Epithelial cell of prostate (primary cell): ENCODE measurements at regions not wholly inside any gene's neighbourhood (a gene's known extent, or its start where the extent isn't known, plus 50 kb on each side); places are given as distances from the start of the nearest gene placed in this dataset.

Source experiments
- DNase-seq: peaks from one replicate; pipeline ENCODE4 v3.0.0-alpha.2; 2011; ENCODE audit warnings: low read depth, low spot score
- H3K27ac ChIP-seq: fragments of 450-650 bp; 2 replicates; pipeline ENCODE4 v1.5.1; 2017; ENCODE audit warnings: mild to moderate bottlenecking

DNA sequence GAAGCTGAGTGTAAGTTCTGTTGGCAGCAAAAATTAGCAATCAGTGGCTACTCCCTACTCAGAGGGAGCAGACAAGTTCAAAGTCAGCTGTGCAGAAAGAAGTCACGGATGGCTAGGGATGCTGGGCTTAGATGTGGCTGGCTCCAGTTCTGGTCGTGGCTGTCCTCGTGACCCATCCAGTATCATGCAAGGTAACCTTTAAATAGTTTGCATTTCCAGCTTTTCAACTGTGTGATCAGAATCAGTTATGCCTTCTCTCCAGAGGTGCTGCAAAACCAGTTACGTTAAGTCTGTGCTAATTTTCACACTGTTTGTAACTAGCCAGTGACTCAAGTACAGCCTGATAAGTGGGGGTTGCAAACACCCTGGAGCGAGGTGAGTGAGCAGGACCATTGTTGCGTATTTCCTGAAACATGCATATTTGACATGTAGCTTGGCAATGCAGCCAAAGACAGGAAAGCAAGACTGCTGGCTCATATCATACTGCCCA is 302.4 kb downstream of the ATPSCKMT start:
- no peak overlapping the region for H3K27ac ChIP-seq
- no peak for DNase-seq

DNA sequence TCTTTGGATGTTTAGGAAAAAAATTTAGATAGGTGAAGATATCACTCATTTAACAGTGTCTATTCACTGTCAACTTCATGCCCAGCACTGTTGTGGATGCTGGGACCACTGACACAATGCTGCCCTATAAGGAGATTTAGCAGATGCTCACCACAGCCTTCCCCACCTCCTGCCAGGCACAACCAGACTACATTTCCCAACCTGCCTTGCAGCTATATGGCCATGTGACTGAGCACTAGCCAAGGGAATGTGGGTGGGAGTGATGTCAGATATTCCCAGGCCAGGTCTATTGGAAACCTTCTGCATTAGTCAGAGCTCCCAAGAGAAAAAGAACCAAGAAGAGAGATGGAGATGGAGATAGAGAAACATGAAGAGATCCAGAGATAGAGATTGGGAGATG is 302.6 kb upstream of the TAS2R1 start:
- DNase-seq, result no peak

DNA sequence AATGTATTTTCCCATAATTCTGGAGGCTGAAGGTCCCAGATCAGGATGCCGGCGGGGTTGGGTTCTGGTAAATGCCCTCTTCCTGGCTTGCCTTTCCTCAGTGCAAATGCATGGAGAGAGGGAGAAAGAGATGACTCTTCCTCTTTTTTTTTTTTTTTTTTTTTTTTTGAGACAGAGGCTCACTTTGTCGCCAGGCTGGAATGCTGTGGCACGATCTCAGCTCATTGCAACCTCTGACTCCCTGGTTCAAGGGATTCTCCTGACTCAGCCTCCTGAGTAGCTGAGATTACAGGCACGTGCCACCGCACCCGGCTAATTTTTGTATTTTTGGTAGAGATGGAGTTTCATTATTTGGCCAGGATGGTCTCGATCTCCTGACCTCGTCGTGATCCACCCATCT is 300.0 kb upstream of the TAS2R1 start:
- no peak for DNase-seq
- no peak overlapping the region for H3K27ac ChIP-seq

More for the DNA sequence above, 302.6 kb upstream of the TAS2R1 start:
- no peak overlapping the region for H3K27ac ChIP-seq

DNA sequence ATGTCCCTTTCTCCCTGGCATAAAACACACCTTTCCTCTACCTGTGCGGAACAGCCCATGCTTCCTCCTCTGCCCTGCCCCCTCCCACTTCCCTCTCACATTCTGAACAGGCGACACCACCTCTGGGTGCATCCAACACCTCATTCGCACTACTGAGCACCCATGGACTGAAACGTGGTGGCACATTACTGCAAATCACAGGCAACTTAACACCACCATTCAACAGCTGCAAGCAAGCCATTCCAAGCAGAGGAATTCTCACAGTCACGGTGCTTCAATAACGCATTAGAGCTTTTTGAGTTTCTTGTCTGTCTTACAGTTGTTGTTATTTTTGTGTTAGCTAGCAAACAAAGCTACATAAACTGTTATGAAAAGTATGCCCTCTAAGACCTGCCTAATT is 298.2 kb upstream of the TAS2R1 start:
- H3K27ac ChIP-seq, result peak overlapping the region; percentile 61
- DNase-seq, result no peak

DNA sequence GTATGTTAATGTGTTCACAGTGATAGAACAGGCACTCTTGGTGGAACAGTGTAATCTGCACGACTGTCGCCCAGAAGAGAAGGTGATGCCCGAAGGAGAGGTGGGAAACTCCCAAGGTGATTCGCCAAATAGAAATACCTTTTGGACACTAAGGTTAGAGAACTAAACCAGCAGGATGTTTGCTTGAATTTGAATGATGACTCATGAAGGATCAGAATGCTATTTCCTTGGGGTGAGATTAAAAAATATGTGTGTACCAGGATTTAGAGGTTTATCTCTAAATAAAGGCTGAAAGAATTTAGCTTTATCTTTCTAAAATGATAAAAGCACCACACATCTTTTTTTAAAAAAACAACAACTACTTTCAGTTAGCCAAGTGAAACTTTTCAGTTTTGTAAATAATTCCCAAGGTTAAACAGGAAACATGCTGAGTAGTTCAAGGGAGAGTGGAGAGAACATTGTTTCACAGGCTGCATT is 297.4 kb upstream of the TAS2R1 start:
- DNase-seq, result no peak
- peak overlapping the region; percentile 61 for H3K27ac ChIP-seq

DNA sequence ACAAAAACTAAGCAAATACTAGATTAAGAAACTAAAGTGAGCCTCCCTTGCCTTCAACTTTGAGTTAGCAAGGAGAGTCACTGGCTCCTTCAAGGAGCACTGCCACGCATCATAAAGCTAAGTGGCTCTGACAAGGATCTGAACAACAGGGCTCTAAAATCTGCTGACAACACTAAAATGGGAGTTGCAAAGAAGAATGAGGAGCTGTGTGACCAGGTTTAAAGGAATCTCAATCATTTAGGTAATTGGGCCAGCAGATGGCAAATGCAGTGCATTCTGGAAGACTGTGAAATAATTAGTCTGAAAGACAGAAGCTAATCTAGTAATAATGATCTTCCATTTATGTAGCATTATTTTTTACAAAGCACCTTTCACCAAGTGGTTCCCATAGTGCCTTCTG is 297.0 kb upstream of the TAS2R1 start:
- DNase-seq, result no peak
- H3K27ac ChIP-seq, result peak overlapping the region; percentile 61

DNA sequence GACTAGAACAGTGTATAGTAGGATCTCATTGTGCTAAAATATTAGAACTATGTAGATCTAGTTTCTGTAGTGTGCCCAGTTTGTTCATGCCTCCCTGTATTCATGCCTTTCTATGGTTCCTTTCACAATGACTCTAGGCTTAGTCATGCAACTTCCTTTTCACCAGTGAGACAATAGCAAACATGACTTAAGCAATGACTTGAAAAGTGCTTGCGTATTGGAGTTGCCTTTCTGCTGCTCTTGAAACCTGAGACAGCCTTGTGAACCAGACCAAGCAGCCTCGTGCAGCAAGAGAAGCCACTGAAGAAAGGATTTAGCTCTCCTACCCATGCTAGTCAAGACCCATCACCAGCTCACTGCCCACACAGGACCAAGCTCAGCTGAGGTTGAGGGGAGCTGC is 294.5 kb upstream of the TAS2R1 start:
- DNase-seq, result peak; percentile 99
- peak overlapping the region; percentile 91 for H3K27ac ChIP-seq

DNA sequence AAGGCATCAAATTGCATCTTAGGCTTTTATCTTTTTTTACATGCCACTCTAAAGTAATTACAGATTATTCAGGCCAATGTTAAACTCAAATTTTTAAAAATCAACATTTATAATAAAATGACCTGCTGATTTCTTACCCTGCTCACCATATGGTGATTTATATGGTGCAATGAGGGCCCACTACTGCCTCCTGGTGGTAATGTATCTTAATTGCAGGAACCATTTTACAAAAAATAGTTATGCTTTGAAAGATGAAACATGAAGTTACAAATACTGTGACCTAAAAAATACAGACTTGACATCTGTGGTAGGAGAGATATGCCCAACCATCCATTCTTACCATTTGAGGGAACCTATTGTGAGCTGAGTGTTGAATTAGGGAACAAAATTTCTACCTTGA is 292.6 kb upstream of the TAS2R1 start:
- no peak for DNase-seq
- H3K27ac ChIP-seq, result no peak overlapping the region

DNA sequence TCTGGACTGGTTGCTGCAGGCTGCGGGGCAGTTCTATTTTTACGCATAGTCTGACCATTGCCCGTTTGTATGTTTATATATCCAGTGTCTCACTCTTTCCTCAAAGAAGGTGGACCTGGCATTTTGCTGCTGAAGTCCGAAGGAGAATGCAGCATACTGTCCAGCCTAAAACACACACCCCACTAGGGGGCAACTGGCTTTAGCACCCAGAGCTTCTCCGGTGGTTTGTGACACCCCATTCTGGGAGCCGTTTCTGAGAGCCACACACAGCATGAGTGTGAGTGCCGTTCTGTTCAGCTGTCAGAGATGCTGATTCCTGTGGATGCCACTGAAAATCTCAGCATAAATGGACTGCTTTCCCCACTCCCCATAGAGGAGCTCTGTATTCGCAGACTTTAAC is 290.5 kb upstream of the TAS2R1 start:
- no peak for DNase-seq
- H3K27ac ChIP-seq, result no peak overlapping the region

DNA sequence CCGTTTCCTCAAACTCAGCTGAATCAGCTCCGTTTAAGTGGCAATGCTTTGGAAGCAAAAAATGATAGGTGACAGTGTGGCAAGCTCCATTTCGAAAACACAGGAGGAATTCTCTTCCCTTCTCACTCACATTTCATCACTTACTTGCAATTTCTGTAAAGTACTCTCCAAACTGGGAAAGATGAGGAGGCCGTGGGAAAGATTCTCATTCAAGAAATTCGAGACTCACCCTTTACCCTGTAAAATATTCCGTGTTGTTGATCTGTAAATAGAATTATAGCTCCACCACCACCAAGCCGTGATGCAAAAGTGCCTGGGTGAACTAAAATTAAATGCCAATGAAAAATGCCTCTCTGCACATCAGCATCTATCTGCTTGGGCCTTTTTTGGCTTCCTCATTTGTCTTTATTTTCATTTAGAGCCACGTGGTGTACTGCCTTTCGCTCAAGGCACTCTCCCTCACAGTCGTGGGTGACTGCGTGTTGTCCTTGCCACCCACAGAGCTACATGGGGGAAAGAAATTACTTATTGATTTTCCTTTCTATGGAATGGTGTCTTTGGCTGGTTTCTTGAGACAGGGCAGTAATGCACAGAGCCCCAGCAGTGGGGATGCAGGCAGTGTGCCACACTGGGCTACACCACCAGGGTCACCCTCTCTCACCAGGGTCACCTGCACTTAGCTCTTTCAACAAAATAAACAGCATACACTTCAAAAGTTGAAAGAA is 289.3 kb upstream of the TAS2R1 start:
- no peak overlapping the region for H3K27ac ChIP-seq
- no peak for DNase-seq

DNA sequence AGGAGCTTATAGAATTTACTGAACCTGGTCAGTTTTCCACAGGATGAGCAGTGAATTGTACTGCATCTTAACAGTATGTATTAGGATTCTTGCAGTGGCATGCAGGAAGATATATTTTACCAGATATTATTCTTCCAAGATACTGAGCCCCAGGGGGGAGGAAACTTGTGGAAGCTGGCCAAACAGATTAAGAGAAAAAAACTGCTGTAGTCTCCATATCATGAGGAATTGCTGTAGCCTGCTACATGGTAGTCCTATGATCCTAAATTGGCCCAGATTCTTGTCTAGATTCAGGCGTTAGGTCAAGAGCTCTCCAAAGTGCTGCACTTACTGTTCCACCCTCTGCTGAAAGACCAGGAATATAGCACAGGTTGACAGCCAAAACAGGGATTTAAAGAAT is 275.5 kb upstream of the TAS2R1 start:
- no peak for DNase-seq
- H3K27ac ChIP-seq, result no peak overlapping the region

DNA sequence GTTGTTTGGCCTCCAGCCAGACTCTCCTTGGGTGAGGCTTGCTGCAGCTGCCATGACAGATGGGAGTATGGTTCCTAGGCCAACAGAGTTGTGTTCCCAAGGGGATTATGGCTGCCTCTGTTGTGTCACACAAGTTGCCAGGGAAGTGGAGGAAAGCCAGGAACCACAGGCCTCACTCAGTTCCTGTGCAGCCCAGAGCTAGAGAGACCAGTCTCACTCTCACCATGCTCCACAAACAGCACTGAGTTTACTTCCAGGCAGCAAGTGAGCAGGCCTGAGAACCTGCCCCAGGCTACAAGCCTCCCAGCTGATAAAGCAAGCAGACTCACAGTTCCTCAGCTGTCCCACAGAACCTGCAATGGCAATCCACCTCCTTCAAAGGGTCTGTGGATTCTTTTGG is 273.6 kb upstream of the TAS2R1 start:
- H3K27ac ChIP-seq, result no peak overlapping the region
- DNase-seq, result no peak

DNA sequence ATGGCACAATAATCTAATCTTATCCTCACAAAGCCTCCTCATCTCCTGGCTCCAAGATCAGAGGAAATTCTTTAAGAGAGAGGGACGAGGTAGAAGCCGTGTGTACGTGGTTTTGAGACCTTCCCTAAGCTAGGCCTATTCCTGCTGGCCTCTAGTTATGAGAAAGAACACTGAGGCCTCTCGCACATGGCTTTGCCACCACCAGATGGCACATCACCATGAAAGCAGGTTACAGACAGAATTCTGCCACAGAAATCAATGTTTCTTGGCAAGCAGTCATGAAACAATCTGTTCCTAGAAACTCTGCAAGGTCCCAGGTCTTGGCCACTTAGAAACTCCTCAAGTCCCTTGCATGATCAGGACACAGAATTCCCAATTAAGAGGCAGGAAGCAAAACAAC is 268.2 kb upstream of the TAS2R1 start:
- no peak overlapping the region for H3K27ac ChIP-seq
- no peak for DNase-seq

DNA sequence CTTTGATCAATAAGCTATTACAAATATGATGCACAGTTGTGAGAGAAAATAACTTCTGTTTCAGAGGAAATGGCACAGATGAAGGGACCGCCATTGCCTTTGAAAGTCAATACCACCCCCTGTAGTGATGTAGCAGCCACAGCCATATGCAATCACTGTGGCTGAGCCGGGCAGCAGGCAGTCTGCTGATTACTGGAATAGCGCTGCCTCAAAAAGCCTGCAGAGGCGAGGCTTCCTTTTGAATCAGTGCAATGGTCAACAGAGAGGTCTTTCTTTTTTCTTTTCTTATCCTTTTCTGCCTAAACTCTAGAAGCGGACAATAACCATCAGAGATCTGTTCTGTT is 265.1 kb upstream of the TAS2R1 start:
- H3K27ac ChIP-seq, result no peak overlapping the region
- no peak for DNase-seq

DNA sequence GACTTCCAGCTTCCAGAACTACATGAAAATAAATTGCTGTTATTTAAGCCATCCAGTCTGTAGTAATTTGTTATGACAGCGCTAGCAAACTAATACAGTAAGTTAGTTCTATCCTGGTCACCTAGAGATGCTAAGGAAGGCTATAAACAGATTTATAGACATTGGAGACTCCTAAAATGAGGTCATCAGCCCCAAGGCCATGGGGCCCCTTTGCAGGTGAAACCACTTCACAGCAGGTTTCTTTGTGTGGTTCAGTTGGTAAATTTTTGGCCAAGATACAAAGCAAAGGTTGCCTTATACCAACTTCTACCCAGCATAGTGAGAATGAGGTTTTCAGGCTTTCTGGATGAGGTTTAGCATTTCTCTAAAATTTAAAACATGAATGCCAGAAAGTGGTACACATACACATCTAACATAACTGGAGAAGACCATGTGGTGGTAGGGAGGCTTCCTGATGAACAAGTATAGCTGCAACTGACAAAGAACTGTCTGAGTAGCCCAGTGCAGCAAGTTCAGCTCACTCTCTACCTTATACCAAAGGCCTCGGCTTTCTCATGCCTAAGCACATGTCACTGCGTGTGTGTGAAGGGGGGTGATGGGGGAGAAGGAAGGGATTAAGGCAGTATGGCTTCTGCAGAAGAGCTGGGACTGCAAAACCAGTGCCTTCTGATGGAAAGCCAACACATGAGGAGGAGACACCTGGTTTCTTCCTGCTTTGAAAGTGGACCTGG is 264.6 kb upstream of the TAS2R1 start:
- H3K27ac ChIP-seq, result no peak overlapping the region

DNA sequence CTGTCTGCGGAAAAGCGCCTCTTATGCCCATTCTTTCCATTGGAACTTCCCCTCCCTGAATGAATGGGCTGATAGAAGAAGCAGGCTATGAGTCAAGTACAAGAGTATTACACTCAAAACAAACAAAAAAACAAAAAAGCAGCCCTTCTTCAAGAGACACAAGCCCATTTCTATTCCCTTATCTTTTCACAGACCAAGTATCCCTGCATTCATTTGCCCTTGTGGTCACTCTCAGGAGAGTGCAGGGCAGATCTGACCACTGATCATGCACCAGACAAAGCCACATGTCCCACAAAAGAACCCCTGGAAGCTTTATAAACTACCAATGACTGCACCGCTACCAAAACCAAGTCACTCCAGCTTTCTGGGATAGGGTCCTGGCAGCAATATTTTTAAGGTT is 262.5 kb upstream of the TAS2R1 start:
- H3K27ac ChIP-seq, result no peak overlapping the region
- DNase-seq, result no peak

More for the DNA sequence above, 264.6 kb upstream of the TAS2R1 start:
- no peak for DNase-seq

DNA sequence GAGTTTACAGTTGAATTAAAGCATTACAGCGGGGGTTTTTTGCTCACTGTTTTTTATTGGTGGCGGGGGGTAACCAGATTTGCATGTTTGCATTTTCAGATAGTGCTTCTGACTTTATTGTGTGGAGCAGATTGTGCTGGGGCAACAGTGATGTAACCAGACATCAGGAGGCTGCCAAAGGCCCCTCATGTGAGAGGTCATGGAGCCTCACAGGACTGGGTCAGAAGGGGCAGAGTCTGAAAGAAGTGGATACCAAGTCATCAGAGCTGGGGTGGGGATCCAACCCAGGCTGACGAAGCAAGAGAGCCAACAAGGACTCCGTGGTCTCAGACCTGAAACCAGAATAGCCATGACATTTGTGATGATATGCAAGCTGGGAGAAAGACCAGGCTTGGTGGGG is 259.4 kb upstream of the TAS2R1 start:
- no peak overlapping the region for H3K27ac ChIP-seq
- no peak for DNase-seq

DNA sequence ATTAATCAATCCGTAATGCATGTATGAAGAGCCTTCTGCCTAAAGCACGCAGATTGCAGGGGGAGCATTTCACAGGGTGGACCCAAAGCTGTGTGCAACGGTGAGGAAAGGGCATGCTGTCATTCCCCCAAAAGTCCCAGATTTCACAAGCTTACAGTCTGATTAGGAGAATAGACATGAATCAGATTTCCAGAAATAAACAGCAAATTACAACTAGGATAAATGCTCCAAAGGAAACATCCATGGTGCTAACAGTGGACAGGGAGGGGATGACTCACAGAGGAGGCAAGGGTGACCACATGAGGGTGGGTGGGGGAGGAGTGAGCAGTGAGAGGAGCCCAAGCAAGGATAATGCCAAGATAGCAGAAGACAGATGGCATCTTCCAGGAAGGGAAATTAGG is 258.4 kb upstream of the TAS2R1 start:
- H3K27ac ChIP-seq, result no peak overlapping the region
- DNase-seq, result no peak

DNA sequence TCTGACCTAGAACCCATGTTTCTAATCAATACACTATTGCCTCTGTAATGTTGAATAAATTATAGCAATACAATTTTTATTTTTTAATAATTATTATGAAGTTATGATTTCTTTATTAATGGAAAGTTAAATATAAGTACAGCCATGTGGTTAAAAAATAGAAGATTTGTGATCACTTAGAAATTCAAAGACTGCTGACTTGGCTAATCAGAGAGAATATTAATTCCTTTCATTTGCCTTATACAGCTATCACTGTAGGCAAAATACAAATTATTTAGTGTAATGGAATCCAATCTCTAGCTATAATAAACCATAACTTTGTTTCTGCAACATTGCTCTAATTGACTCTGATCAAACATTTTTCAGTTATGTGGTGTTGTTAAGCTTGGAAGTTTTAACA is 255.0 kb upstream of the TAS2R1 start:
- H3K27ac ChIP-seq, result no peak overlapping the region
- no peak for DNase-seq

DNA sequence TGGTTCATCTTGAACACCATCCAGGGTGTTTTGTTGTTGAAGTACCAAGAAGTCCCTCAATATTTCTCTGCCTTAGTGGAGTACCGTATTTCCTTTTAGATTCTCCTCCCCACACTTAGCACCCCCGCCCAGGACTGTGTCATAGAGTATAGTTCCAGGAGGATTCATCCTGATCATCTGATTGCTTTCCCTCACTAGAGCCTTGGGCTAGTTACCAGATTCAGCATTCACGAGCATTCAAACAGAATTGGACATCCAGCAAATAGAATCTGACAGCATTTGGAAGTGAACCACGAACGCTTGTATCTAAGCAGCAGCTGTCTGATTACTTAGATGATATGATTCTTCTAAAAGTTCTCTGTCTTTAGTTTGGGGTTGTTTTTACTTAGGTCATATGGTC is 248.1 kb upstream of the TAS2R1 start:
- no peak overlapping the region for H3K27ac ChIP-seq
- DNase-seq, result no peak

DNA sequence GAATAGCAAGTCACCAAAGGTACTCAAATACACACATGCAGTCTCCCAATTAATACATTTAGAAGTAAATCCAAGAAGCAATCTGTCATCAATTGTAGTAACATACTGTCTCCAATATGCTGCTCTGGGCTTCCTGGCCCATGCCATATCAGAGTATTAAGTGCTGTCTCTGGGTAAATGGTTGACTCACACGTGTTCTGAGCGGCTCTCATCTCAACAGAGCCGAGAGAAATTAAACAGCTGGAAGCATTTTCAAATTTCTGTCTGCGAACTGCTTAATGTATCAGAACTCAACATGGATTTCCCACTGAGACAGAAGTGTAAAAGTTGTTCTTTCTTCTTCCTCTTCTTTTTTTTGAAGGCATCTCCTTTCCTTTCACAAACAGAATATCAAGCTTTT is 247.3 kb upstream of the TAS2R1 start:
- no peak for DNase-seq
- no peak overlapping the region for H3K27ac ChIP-seq

DNA sequence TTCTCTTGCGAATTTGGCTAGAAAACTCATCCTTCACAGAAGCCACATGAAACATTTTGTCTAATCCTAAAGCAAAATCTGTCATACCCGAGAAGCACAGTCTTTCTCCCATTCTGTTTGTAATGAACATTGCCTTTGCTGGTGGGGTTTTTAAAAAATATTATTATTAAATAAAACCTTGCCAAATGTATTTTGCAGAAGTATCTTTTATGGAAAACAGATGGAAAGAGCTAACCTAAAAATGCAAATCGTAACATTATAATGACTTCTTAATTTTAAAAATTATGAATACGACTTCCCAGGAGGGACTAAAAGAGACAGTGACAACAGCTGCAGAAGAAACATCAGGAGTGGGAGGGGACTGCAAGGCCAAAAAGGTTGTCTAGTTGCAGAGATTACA is 246.3 kb upstream of the TAS2R1 start:
- no peak overlapping the region for H3K27ac ChIP-seq
- no peak for DNase-seq
